GM19463 (cell line): ENCODE measurements at regions not wholly inside any gene's neighbourhood (a gene's known extent, or its start where the extent isn't known, plus 50 kb on each side); places are given as distances from the start of the nearest gene placed in this dataset.

Experiments
- ATAC-seq: cut with Tn5 transposase; IDR thresholded peaks from one replicate; pipeline ENCODE4 v1.9.1; 2021; ENCODE audit warnings: mild to moderate bottlenecking, moderate library complexity; ENCODE audit not compliant: unreplicated experiment

GRCh38 chr13:34647379-34648150, 294.5 kb upstream of the NBEA start:
- ATAC-seq, result no peak

- ATAC-seq, result no peak
Observed at GRCh38 chr13:34654203-34654602, 287.9 kb upstream of the NBEA start.

- ATAC-seq, result no peak
Observed at GRCh38 chr13:34654647-34655046, 287.4 kb upstream of the NBEA start.

DNA sequence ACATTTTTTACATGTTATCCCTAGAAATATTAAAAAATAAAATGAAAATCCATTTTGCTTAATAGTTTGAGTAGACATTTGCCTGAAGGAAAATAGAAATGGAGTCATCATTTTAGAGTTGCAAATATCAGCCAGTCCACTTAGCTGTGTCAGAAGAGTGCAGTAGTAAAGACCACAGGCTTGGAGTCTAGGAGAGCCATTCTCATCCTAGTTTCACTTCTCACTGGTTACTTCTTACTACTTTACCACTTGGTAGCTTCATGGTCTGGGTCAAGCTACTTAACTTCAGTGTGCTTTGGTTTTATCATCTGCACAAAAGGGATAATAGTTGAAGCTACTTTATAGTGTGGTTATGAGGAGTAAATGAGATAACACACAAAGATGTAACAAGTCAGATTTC, 286.5 kb upstream of the NBEA start:
- no peak for ATAC-seq

- ATAC-seq, result no peak
Observed at GRCh38 chr13:34657716-34658115, 284.4 kb upstream of the NBEA start.

DNA sequence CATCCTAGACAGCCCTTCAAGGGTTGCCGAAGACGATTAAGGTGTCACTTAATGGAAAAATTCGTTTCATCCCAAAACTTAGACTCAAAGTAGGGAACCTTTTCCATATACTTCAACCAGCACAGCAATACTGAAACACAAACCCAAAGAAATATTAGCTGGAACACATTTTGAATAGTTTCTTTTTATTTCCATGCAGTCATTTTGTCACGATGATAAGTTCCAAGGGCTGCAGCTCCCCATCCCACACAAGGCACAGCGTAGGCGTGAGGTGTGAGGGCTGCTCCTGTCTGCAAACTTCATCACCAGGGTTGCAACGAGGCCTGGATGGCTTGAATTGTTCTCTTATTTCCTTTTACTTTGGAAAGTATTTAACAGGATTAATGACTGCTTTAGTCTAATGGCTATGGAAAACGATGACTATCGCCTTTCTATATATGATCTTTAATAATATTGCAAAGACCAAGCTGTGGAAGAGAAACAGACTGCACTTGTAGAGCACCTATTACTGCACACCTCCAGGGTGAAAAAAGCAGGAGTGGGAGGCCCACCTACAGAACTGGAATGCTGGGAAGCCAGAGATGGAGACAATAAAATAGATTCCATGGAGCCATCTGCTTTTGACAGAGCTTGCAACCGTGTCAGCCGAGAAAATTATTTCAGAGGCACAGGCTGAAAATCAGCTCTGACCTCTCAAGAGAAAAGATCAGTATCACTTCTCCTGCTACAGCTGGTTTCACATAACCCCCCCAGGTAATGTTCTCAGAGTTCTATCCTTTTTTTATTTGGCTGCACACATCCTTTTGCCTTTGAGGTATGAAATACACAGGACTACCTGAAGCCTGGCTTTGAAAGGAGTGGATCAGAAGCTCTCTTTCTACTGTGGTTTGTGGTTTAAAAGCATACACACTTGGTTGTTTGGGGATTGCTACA, 274.5 kb upstream of the NBEA start:
- no peak for ATAC-seq

DNA sequence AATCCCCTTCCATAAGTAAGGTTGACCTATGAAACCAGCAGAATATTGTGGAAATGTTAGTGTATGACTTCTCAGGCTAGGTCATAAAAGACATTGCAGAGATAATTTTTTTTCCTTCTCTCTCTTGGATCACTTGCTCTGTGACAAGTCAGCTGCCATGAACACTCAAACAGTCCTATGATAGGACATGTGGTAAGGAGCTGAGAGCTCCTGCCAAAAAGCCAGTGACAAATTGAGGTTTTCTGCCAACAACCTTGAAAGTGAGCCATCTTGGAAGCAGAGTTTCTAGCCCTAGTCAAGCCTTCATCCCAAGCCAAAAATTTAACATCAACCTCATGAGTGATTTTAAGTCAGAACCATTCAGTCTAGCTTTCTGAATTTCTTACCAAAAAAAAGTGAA, 270.9 kb upstream of the NBEA start:
- ATAC-seq, result no peak

DNA sequence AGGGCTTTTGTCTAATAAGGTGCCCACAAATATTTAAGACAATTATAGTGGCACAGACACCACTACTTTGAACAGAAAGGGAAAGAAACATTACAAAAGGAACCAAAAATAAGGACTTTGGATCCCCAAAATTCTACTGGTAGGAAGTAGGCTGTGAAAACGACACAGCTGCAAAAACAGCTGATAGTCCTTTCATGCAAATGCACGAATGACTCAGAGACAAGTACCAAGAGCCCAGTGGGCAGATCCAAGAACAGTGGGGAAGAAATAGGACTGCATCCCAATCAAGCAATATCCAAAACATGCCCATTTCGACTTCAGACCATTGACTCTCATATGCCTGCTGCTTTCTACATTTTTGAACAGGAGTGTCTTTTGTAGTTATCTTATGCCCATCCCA, 269.4 kb upstream of the NBEA start:
- ATAC-seq, result no peak

GRCh38 chr13:34675626-34676025, 266.4 kb upstream of the NBEA start:
- ATAC-seq, result no peak

DNA sequence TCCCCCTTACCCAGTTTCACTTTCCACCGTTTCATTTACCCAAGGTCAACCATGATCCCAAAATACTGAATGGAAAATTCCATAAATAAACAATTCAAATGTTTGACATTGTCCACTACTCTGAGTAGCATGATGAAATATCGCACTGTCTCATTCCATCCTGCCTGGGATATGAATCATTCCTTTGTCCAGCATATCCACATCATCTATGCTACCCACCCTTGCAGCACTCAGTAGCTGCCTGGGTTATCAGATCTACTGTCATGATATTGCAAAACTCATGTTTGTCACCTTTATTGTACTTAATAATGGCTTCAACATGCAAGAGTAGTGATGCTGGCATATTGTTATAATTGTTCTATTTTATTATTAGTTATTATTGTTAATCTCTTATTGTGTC, 263.9 kb upstream of the NBEA start:
- no peak for ATAC-seq

DNA sequence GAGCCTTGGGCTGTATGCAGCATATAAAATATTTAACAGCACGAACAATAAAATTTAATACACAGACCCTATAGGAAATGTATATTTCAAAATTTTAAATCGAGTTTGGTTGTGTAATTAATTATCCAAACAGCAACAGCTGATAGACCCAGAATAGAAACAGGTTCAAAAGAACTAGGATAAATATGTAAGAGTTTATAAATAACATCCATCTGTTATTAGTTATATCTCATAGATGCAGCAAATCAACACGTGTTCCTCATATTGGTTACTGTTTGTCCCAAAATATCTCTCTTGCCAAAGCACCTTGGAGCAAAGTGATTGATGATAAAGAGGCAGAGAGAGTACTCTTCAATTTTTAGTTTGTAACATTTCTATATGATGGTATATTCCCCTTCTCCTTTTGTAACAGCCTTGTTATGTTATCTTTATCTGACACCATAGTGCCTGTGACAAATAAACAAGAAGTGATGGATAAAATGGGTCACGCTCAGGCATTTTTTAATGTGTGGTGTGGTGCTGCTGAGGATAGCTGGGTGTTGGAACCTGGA, 260.6 kb upstream of the NBEA start:
- no peak for ATAC-seq

- no peak for ATAC-seq
Observed at GRCh38 chr13:34695063-34695462, 247.0 kb upstream of the NBEA start.

DNA sequence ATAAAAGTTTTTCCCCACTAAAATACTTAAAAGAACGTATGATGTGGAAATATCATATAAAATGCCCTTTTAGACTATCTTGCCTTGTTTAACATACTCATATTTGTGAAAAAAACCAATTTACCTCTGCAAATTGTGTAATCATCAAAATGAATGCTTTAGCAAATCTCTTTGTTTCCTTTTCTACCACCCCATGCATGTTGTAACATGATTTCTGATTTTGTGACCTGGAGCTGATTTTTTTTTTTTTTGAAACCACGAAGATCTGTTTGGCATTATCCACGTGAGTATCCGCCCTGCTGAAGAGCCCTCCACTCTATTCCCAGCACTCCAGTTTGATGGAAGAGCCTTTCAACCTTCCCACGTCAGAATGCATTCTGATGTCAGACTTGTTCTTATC, 245.8 kb upstream of the NBEA start:
- no peak for ATAC-seq

DNA sequence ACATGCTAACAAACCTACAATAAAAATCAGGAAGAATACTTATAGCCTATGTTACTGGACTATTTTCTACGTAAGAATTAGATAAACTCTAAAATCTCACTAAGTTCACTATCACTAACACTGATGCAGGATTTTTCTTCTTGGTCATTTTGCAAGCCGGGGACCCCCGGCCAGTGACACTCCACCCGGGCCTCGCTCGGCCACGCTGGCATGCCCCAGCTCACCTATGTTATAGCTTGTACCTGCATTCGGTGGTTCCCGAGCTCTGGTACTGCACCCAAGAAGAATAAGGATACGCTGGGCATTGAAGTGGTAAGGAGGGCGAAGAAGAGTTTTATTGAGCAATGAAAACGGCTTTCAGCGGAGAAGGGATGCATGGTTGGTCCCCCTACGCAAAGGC, 245.3 kb upstream of the NBEA start:
- no peak for ATAC-seq

- no peak for ATAC-seq
Observed at GRCh38 chr13:34698945-34699344, 243.1 kb upstream of the NBEA start.

- ATAC-seq, result no peak
Observed at GRCh38 chr13:34700155-34700554, 241.9 kb upstream of the NBEA start.

- no peak for ATAC-seq
Observed at GRCh38 chr13:34701919-34702318, 240.2 kb upstream of the NBEA start.

GRCh38 chr13:34708566-34709313, 233.3 kb upstream of the NBEA start:
- no peak for ATAC-seq

DNA sequence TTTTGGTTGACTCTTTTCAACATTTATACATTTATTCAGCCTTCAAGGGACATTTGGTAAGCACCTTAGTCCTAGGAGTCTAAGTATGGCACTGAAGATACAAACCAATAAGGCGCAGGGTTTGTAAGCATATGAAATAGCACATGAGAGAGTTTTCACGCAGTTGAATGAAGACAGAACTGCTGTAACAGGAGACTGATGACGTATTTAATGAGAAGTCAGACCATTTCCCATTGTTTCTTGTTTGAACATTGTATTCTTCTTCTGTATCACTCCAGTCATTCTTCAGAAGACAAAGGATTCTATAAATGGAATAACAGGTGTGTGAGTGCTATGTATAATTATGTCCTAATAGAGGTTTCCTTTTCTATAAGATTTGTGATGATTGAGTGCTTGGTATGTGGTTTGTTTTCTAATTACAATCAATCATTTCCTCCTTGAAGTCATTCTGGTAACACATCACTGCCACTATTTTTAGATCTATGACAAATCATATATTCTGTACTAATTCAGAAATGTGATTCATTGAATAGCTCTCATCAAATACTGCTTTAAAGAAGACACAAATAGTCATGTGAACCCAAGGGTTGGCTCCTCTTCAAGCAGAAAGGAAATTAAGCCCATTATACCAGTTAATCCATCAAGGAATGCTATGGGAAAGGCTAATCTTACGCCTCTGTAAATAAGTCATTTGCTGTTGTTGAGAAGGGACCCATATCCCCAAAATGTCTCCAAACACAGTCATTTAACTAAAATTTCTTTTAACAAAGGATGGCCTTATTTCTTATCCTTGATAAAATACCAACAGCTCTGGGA, 222.8 kb upstream of the NBEA start:
- ATAC-seq, result no peak

DNA sequence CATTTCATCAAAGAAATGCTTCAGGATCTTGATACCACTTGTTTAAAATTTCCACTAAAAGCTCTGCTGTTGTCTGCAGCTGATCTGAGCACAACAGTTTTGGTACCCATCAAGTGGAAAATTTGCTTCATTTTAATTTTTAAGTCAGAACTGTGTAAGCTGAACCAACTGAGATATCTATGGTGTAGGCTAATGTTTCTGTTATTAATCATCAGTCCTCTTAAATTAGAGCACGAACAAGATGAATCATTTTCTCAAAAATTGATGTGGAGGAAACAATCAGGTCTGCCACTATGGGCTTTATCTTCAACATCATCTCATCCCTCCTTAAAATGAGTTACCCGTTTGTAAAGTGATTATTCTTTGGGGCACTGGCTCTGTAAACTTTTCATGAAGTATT, 221.5 kb upstream of the NBEA start:
- no peak for ATAC-seq
